ENCODE measurements at regions not wholly inside any gene's neighbourhood (a gene's known extent, or its start where the extent isn't known, plus 50 kb on each side); places are given as distances from the start of the nearest gene placed in this dataset.

DNA sequence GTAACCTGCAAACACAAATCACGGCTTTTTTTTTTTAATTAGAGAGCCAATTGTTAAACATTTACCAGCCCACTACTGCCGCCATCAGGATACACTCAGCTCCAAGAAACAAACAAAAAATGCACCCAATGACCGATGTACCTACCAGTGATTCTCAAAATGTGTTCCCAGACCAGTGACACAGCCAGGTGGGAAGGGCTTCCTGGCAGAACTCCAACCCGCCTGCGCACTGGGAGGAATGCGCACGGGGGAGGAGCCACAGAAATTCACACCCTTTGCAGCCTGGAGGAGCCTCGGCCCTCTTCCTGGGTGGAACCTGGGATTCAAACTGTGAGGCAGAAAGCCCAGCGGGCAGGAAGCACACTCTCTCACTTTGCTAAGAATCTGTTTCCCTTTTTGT lies 255.9 kb downstream of the TBC1D4 start:
- no peak for TF ChIP-seq CTCF (IDR thresholded peaks at IDR 0.05 in 8 of 11, conservative IDR thresholded peaks at IDR 0.05 in 3 of 11)
- TF ChIP-seq POLR2A (IDR thresholded peaks at IDR 0.05): no peak

All from spleen (tissue), 7 donors.